Adrenal gland (tissue), 9 donors: ENCODE measurements at regions not wholly inside any gene's neighbourhood (a gene's known extent, or its start where the extent isn't known, plus 50 kb on each side); places are given as distances from the start of the nearest gene placed in this dataset.

Source experiments
- DNase-seq, 7 donors: peaks; one replicate each; pipeline ENCODE4 v3.0.0-alpha.2; 2019 to 2020
- H3K27ac ChIP-seq, 5 donors: fragments of 200-600 bp; sonication (generic) in 4 of 5; 1 replicate in 3 of 5; 2 replicates in 2 of 5; pipeline versions ENCODE4 v1.5.1 to v1.8.0; 2016 to 2020; ENCODE audit warnings: mild to moderate bottlenecking in 1 of 5
- H3K27me3 ChIP-seq: fragments of 200-600 bp; 2 replicates; pipeline ENCODE4 v1.8.0; 2021
- H3K36me3 ChIP-seq, 2 donors: fragments of 200-600 bp; replicated peaks in 1 of 2; 1 replicate in 1 of 2; 2 replicates in 1 of 2; pipeline versions ENCODE4 v1.5.1 to v1.8.0; 2018 to 2022
- H3K4me1 ChIP-seq, 2 donors: fragments of 200-600 bp; replicated peaks in 1 of 2; 1 replicate in 1 of 2; 2 replicates in 1 of 2; pipeline versions ENCODE4 v1.5.1 to v1.8.0; 2018 to 2021
- H3K4me3 ChIP-seq, 4 donors: fragments of 200-600 bp; sonication (generic) in 3 of 4; one replicate each; pipeline ENCODE4 v1.5.1; 2016 to 2018
- H3K9me3 ChIP-seq, 3 donors: fragments of 200-600 bp; sonication (generic) in 1 of 3; replicated peaks in 1 of 3; 1 replicate in 2 of 3; 2 replicates in 1 of 3; pipeline versions ENCODE4 v1.5.1 to v1.8.0; 2016 to 2021
- CTCF ChIP-seq, 6 experiments: fragments of 450-650 bp in 4 of 6; fragments of 200-600 bp in 2 of 6; sonication (generic) in 1 of 6; IDR thresholded peaks; 1 replicate in 5 of 6; 2 replicates in 1 of 6; pipeline versions ENCODE4 v1.5.1 to v1.8.0; 2016 to 2021; ENCODE audit warnings: antibody characterized with exemption in 6 of 6, mild to moderate bottlenecking in 2 of 6, moderate library complexity in 1 of 6
- POLR2A ChIP-seq, 2 donors: fragments of 450-650 bp; IDR thresholded peaks; one replicate each; pipeline ENCODE4 v1.6.1; 2017; ENCODE audit warnings: antibody characterized with exemption in 2 of 2, mild to moderate bottlenecking in 2 of 2, moderate library complexity in 1 of 2
- WGBS, 4 donors: extraction: QIAGEN DNeasy Blood & Tissue Kit in 2 of 4; methylation state at CpG; one replicate each; pipeline versions ENCODE4 v1.1.5 to v1.1.7; 2013 to 2017; 5-methylcytosine and 5-hydroxymethylcytosine counted together
- intact Hi-C, 2 donors: fragments of 100-400 bp; cut with DNase I; formaldehyde crosslinking; loops; one replicate each; pipeline versions ENCODE4 v1.14.1 to v1.15.0; 2022 to 2023
- donor health status: healthy with polysubstance abuse.
- donor health status: Bipolar disorder and iron deficiency.
- donor health status: DM: yes; HTN: yes; CAD: no.
- donor health status: DM: no; HTN: no; CAD: no.
- donor health status: DM: no; HTN: no; CAD: no.

GRCh38 chr18:52000435-52000834, 339.6 kb upstream of the DCC start:
- intact Hi-C loops, result no loop called here
- Histone ChIP-seq H3K4me1 (no peaks in the 10 kb centered on the region), H3K27ac (no peak overlapping the region), H3K9me3 (no peaks in the 10 kb centered on the region), H3K27me3 (no peaks in the 10 kb centered on the region), H3K4me3 (no peak overlapping the region), H3K36me3 (no peaks in the 10 kb centered on the region)
- no peak for DNase-seq
- WGBS, 4 donors, result 63 to 89% (median 73%) methylated on average over 1 of the region's 1 CpG
- no peak for TF ChIP-seq POLR2A (IDR thresholded peaks at IDR 0.05)
- TF ChIP-seq CTCF (IDR thresholded peaks at IDR 0.05), result no peak

- WGBS, 4 donors, result 55 to 62% (median 57%) methylated on average over 1 of the region's 1 CpG
- no peak for DNase-seq
- Histone ChIP-seq H3K36me3 (no peaks in the 10 kb centered on the region), H3K27ac (no peak overlapping the region), H3K9me3 (no peaks in the 10 kb centered on the region), H3K4me1 (no peaks in the 10 kb centered on the region), H3K27me3 (no peaks in the 10 kb centered on the region), H3K4me3 (no peak overlapping the region)
- intact Hi-C loops, result no loop called here
- TF ChIP-seq POLR2A (IDR thresholded peaks at IDR 0.05), result no peak
- no peak for TF ChIP-seq CTCF (IDR thresholded peaks at IDR 0.05)
Observed at GRCh38 chr18:52001106-52001505, 338.9 kb upstream of the DCC start.

- Histone ChIP-seq H3K9me3 (no peaks in the 10 kb centered on the region), H3K4me1 (no peaks in the 10 kb centered on the region), H3K36me3 (no peaks in the 10 kb centered on the region), H3K4me3 (no peak overlapping the region), H3K27ac (no peak overlapping the region), H3K27me3 (no peaks in the 10 kb centered on the region)
- WGBS, 4 donors, result 74 to 83% (median 79%) methylated on average over 6 of the region's 6 CpGs
- no peak for TF ChIP-seq CTCF (IDR thresholded peaks at IDR 0.05)
- TF ChIP-seq POLR2A (IDR thresholded peaks at IDR 0.05), result no peak
- intact Hi-C loops, result no loop called here
- no peak for DNase-seq
Observed at GRCh38 chr18:52002600-52002999, 337.4 kb upstream of the DCC start.

- Histone ChIP-seq H3K4me3 (no peak overlapping the region), H3K27me3 (no peaks in the 10 kb centered on the region), H3K4me1 (no peaks in the 10 kb centered on the region), H3K36me3 (no peaks in the 10 kb centered on the region), H3K27ac (no peak overlapping the region), H3K9me3 (no peaks in the 10 kb centered on the region)
- WGBS, 4 donors, result 56 to 71% (median 57%) methylated on average over 2 of the region's 2 CpGs
- intact Hi-C loops, result no loop called here
- peak in 1 of 6 experiments; percentile 10 for TF ChIP-seq CTCF (IDR thresholded peaks at IDR 0.05)
- no peak for TF ChIP-seq POLR2A (IDR thresholded peaks at IDR 0.05)
- no peak for DNase-seq
Observed at GRCh38 chr18:52007105-52007504, 332.9 kb upstream of the DCC start.
